HG02970 (cell line): ENCODE measurements at regions not wholly inside any gene's neighbourhood (a gene's known extent, or its start where the extent isn't known, plus 50 kb on each side); places are given as distances from the start of the nearest gene placed in this dataset.
"Not testable (repeated sequence)": the region's sequence is repeated elsewhere in the genome, so short reads cannot be mapped to it uniquely, and the experiment has no call there.

Experiments
- ATAC-seq: cut with Tn5 transposase; IDR thresholded peaks from one replicate; pipeline ENCODE4 v1.9.1; 2021; ENCODE audit warnings: mild to moderate bottlenecking, moderate library complexity, moderate number of reproducible peaks; ENCODE audit not compliant: unreplicated experiment, low FRiP score

- not testable (repeated sequence) for ATAC-seq
Observed at GRCh38 chr2:87311896-87312441, 290.3 kb upstream of the PLGLB1 start.

GRCh38 chr2:87314622-87315021 lies 293.0 kb upstream of the PLGLB1 start:
- not testable (repeated sequence) for ATAC-seq

- ATAC-seq = not testable (repeated sequence)
Observed at GRCh38 chr2:87315183-87315902, 293.7 kb upstream of the PLGLB1 start.

GRCh38 chr2:87317193-87317592 lies 295.5 kb upstream of the PLGLB1 start:
- ATAC-seq = not testable (repeated sequence)

DNA sequence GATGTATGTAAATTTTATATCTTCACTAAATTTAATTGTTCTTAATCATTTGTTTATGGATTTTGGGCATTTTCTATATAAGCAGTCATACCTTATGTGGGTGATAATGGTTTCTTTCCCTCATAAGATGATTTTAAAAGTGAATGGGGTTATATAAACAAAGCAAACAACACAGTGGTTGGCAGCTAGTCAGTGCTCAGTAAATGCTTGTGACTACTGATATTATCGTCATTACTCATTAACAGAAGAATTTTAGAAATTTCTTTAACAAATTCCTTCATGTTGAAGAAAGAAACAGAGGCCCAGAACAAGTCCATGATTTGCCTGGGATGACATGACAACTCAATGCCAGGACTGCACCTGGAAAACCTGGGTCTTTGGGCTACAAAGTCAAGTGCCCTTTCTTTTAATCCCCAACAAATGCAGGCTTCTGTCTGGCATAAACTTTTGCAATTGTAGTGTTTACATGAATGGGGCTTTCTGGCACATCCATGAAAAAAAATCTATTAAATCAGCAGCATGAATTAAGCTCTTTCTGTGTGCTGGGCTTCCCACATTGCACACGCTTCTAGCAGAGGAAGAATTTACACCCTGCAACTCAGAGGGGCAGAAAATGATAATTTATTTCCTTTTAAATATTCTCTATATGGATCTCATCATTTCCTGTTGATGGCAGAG lies 297.3 kb upstream of the PLGLB1 start:
- not testable (repeated sequence) for ATAC-seq

GRCh38 chr2:87319705-87320104 lies 298.1 kb upstream of the PLGLB1 start:
- not testable (repeated sequence) for ATAC-seq

DNA sequence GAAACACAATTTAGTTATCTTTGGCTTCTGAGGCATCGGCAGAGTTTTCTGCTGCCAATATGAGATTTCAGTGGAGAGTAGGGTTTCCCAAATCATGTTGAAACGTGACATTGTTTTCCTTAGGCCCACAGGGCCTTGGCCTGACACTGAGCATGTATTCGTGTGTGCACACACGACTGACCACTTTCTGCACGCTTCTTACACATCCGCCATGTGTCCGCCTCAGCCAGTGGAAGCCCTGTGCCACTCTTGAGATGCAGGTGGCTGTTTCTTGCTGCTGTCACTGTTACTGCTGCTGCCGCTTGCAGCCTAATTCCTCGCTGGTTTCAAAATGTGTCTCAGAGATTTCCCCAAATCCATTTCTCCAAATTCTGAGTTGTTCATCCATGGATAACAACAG lies 299.6 kb upstream of the PLGLB1 start:
- not testable (repeated sequence) for ATAC-seq

- ATAC-seq = not testable (repeated sequence)
Observed at GRCh38 chr2:87324335-87325041, 302.8 kb upstream of the PLGLB1 start.

GRCh38 chr2:87325042-87325910 lies 303.6 kb upstream of the PLGLB1 start:
- not testable (repeated sequence) for ATAC-seq

GRCh38 chr2:87325911-87326294 lies 304.3 kb upstream of the PLGLB1 start:
- ATAC-seq = not testable (repeated sequence)

- ATAC-seq = not testable (repeated sequence)
Observed at GRCh38 chr2:87326754-87327153, 305.1 kb upstream of the PLGLB1 start.

- ATAC-seq = not testable (repeated sequence)
Observed at GRCh38 chr2:87327648-87328371, 306.2 kb upstream of the PLGLB1 start.

- not testable (repeated sequence) for ATAC-seq
Observed at GRCh38 chr2:87329529-87329928, 307.9 kb upstream of the PLGLB1 start.

DNA sequence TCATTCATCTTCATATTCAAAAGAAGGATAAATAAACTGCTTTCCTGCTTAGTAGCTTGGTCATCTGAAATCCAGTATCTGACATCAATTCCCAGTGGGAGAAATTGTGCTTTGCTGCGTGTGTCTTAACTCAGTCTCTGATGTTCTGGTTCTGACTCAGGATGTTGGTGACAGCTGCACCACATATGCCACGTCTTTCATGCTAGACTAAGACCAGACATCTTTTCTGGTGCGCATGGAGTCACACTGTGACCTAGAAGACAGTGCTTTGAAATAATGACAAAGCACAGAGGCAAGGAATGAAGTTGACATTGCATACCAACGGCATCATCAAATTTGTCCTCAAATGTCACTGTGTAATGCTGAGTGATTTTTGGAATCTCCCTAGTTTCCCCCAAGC lies 308.8 kb upstream of the PLGLB1 start:
- not testable (repeated sequence) for ATAC-seq

- ATAC-seq = not testable (repeated sequence)
Observed at GRCh38 chr2:87331940-87332583, 310.4 kb upstream of the PLGLB1 start.

- not testable (repeated sequence) for ATAC-seq
Observed at GRCh38 chr2:87334888-87335287, 313.2 kb upstream of the PLGLB1 start.

GRCh38 chr2:87338998-87339397 lies 317.4 kb upstream of the PLGLB1 start:
- not testable (repeated sequence) for ATAC-seq

DNA sequence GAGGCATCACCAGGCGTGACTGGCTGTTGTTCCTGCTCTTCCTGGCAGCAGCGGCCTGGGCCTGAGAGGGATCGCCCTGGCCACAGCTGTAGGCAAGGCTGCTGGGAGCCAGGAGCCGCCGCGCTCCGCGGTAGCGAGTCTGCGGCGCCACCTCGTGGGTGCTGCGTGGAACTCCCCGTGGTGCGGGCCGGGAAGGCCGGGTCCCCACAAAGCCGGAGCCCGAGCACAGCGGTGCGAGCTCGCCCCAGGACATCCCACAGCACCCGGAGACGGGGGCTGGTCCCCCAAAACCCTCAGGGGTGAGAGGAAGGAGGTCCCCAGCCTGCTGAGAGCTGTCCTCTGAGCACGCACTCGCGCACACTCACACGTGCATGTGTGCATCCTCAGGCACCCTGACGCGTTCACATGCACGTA lies 320.0 kb upstream of the PLGLB1 start:
- ATAC-seq = not testable (repeated sequence)

DNA sequence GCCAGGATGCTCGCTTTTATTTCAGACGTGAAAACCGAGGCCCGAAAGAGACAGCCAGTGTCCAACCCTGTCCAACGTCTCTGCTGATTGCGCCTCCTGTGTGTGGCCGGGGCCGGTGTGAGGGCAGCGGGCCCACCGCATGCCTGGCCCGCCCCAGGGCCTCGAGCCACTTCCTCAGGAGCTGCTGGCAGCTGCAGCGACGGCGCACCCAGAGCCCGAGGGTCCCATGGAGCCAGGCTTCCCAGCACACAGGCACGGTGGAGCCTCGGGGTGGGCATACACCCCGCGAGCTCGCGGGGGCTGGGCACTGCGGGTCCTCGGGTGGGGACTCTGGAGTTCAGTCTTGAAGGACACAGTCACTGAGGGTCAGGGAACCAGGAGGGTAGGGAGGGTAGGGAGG lies 320.5 kb upstream of the PLGLB1 start:
- not testable (repeated sequence) for ATAC-seq
